Stimulated activated CD8-positive, alpha-beta memory T cell treated with anti-CD3 and anti-CD28 coated beads, Interleukin-7, amount 100 ng/mL, for 24 hours (primary cell): ENCODE measurements at regions not wholly inside any gene's neighbourhood (a gene's known extent, or its start where the extent isn't known, plus 50 kb on each side); places are given as distances from the start of the nearest gene placed in this dataset.
"Not testable (repeated sequence)": the region's sequence is repeated elsewhere in the genome, so short reads cannot be mapped to it uniquely, and the experiment has no call there.

Experiments
- DNase-seq: peaks from one replicate; pipeline ENCODE4 v3.0.0-alpha.2; 2020; ENCODE audit warnings: low read depth

- no peak for DNase-seq
Observed at GRCh38 chr16:66206363-66206762, 160.1 kb upstream of the CDH5 start.

GRCh38 chr16:66205287-66206231 lies 160.9 kb upstream of the CDH5 start:
- DNase-seq: no peak

- DNase-seq: no peak
Observed at GRCh38 chr16:66204756-66205155, 161.7 kb upstream of the CDH5 start.

GRCh38 chr16:66203476-66203875 lies 163.0 kb upstream of the CDH5 start:
- DNase-seq: no peak

GRCh38 chr16:66199189-66199588 lies 167.3 kb upstream of the CDH5 start:
- no peak for DNase-seq

- DNase-seq: no peak
Observed at GRCh38 chr16:66198641-66199040, 167.8 kb upstream of the CDH5 start.

GRCh38 chr16:66197668-66198278 lies 168.7 kb upstream of the CDH5 start:
- DNase-seq: no peak

- no peak for DNase-seq
Observed at GRCh38 chr16:66196770-66197169, 169.7 kb upstream of the CDH5 start.

GRCh38 chr16:66194866-66195265 lies 171.6 kb upstream of the CDH5 start:
- no peak for DNase-seq

- DNase-seq: no peak
Observed at GRCh38 chr16:66193543-66194229, 172.8 kb upstream of the CDH5 start.

GRCh38 chr16:66190411-66190810 lies 176.1 kb upstream of the CDH5 start:
- no peak for DNase-seq

GRCh38 chr16:66189951-66190350 lies 176.5 kb upstream of the CDH5 start:
- no peak for DNase-seq

- no peak for DNase-seq
Observed at GRCh38 chr16:66188917-66189725, 177.4 kb upstream of the CDH5 start.

- DNase-seq: no peak
Observed at GRCh38 chr16:66186251-66186785, 180.2 kb upstream of the CDH5 start.

- no peak for DNase-seq
Observed at GRCh38 chr16:66182592-66182991, 183.9 kb upstream of the CDH5 start.

- DNase-seq: no peak
Observed at GRCh38 chr16:66176731-66177130, 189.8 kb upstream of the CDH5 start.

- DNase-seq: no peak
Observed at GRCh38 chr16:66176111-66176510, 190.4 kb upstream of the CDH5 start.

GRCh38 chr16:66175636-66176035 lies 190.9 kb upstream of the CDH5 start:
- DNase-seq: no peak

GRCh38 chr16:66175058-66175457 lies 191.4 kb upstream of the CDH5 start:
- DNase-seq: no peak

GRCh38 chr16:66173796-66174195 lies 192.7 kb upstream of the CDH5 start:
- DNase-seq: not testable (repeated sequence)

- not testable (repeated sequence) for DNase-seq
Observed at GRCh38 chr16:66173181-66173580, 193.3 kb upstream of the CDH5 start.

- DNase-seq: no peak
Observed at GRCh38 chr16:66172463-66172862, 194.0 kb upstream of the CDH5 start.
